PC-3 (cell line): ENCODE measurements at regions not wholly inside any gene's neighbourhood (a gene's known extent, or its start where the extent isn't known, plus 50 kb on each side); places are given as distances from the start of the nearest gene placed in this dataset.

Experiments used
- ATAC-seq: fragments of 200-7000 bp; cut with Tn5 transposase; 2 replicates; pipeline ENCODE4 v1.9.1; 2020; ENCODE audit warnings: mild to moderate bottlenecking, moderate library complexity
- BruUV-seq: library from RNA; stranded (reverse); fragments of 400-500 nt; replicated peaks from 2 replicates; lab custom pipeline; 2021; lab: Mats Ljungman, UMichigan
- CTCF ChIA-PET: fragments of 300-600 bp; sonication (Branson Sonifier 250); formaldehyde crosslinking; loops from one replicate; lab custom pipeline; 2022; ENCODE audit warnings: antibody characterized with exemption; lab: Charles Lee
- POLR2A ChIA-PET: fragments of 300-600 bp; sonication (Branson Sonifier 250); formaldehyde crosslinking; loops from one replicate; lab custom pipeline; 2022; ENCODE audit warnings: antibody characterized with exemption; ENCODE audit not compliant: unreplicated experiment; lab: Charles Lee
- DNase-seq: peaks from one replicate; pipeline ENCODE4 v3.0.0-alpha.2; 2015
- H2AFZ ChIP-seq: fragments of 300-600 bp; sonication (generic); 2 replicates; pipeline ENCODE4 v1.6.0; 2016; ENCODE audit warnings: antibody characterized with exemption, low read length
- H3F3A ChIP-seq: fragments of 300-600 bp; sonication (generic); one replicate; pipeline ENCODE4 v1.6.0; 2017; ENCODE audit warnings: antibody characterized with exemption, low read length, control low read depth, mild to moderate bottlenecking; ENCODE audit not compliant: unreplicated experiment
- H3K27ac ChIP-seq: fragments of 300-600 bp; sonication (generic); 2 replicates; pipeline ENCODE4 v1.5.1; 2016; ENCODE audit warnings: mild to moderate bottlenecking, low read length
- H3K27me3 ChIP-seq: fragments of 300-600 bp; sonication (generic); 2 replicates; pipeline ENCODE4 v1.6.1; 2016; ENCODE audit warnings: low read length, mixed read lengths
- H3K36me3 ChIP-seq: fragments of 300-600 bp; sonication (generic); 2 replicates; pipeline ENCODE4 v1.6.1; 2016; ENCODE audit warnings: low read depth, mixed run types, low read length, mixed read lengths
- H3K4me1 ChIP-seq: fragments of 300-600 bp; sonication (generic); 2 replicates; pipeline ENCODE4 v1.5.1; 2016; ENCODE audit warnings: low read length; ENCODE audit not compliant: insufficient read depth
- H3K4me2 ChIP-seq: fragments of 300-600 bp; sonication (generic); 2 replicates; pipeline ENCODE4 v1.6.0; 2016; ENCODE audit warnings: low read length
- H3K4me3 ChIP-seq: fragments of 300-600 bp; sonication (generic); 2 replicates; pipeline ENCODE4 v1.5.1; 2016; ENCODE audit warnings: mild to moderate bottlenecking, low read length, mixed read lengths
- H3K79me2 ChIP-seq: fragments of 300-600 bp; sonication (generic); 2 replicates; pipeline ENCODE4 v1.6.1; 2017; ENCODE audit warnings: low read length, mixed read lengths
- H3K9ac ChIP-seq: fragments of 300-600 bp; sonication (generic); 2 replicates; pipeline ENCODE4 v1.6.0; 2016; ENCODE audit warnings: mild to moderate bottlenecking, low read length
- H3K9me2 ChIP-seq: fragments of 300-600 bp; sonication (generic); replicated peaks from 2 replicates; pipeline ENCODE4 v1.6.1; 2016; ENCODE audit warnings: mixed run types, low read length, mixed read lengths
- H3K9me3 ChIP-seq: fragments of 300-600 bp; sonication (generic); 2 replicates; pipeline ENCODE4 v1.6.1; 2016; ENCODE audit warnings: low read length, mixed read lengths
- H4K20me1 ChIP-seq: fragments of 300-600 bp; sonication (generic); 2 replicates; pipeline ENCODE4 v1.6.1; 2016; ENCODE audit warnings: low read length, mixed read lengths
- CTCF ChIP-seq: fragments of 300-600 bp; sonication (generic); conservative IDR thresholded peaks from 2 replicates; pipeline ENCODE4 v1.5.1; 2017; ENCODE audit warnings: antibody characterized with exemption, low read depth, mild to moderate bottlenecking, low read length
- EZH2 ChIP-seq: fragments of 300-600 bp; sonication (generic); IDR thresholded peaks from one replicate; pipeline ENCODE4 v1.6.1; 2017; ENCODE audit warnings: antibody characterized with exemption, mild to moderate bottlenecking, low read length; ENCODE audit not compliant: unreplicated experiment
- EZH2phosphoT487 ChIP-seq: fragments of 300-600 bp; sonication (generic); IDR thresholded peaks from 2 replicates; pipeline ENCODE4 v1.6.1; 2018; ENCODE audit warnings: mild to moderate bottlenecking, antibody characterized with exemption, low read length, borderline replicate concordance
- intact Hi-C: fragments of 100-400 bp; cut with micrococcal nuclease; formaldehyde crosslinking; loops from 2 replicates; pipeline ENCODE4 v1.9.0; 2023

DNA sequence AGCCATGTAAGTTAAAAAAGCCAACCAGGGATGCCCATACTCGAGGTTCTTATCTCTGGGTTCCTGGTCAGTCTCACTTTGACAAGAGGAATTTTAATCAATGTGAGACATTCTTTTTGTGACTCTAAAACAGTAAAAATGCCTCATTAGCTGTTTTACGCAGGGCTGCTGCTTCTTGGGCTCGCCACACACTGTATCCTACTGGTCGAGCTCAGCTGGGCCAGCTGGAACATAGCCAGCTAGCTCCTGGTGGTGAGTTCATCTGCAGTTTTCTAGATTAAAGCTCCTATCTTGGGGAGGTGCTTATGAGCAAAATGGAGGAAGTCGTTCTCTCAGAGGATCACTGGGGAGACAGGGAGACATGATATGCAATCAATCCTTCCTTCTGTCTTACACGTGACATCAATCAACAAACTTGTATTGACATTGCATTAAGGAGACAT, 55.9 kb upstream of the LEF1 start:
- no peak for TF ChIP-seq EZH2phosphoT487
- Histone ChIP-seq H3K27me3 (no peaks in the 10 kb centered on the region), H3K4me2 (no peak overlapping the region), H4K20me1 (no peaks in the 10 kb centered on the region), H3F3A (no peaks in the 10 kb centered on the region), H3K9me3 (no peaks in the 10 kb centered on the region), H3K27ac (no peak overlapping the region), H3K9me2 (no peaks in the 10 kb centered on the region), H3K4me3 (no peak overlapping the region), H3K79me2 (no peaks in the 10 kb centered on the region), H2AFZ (no peak overlapping the region), H3K9ac (no peak overlapping the region), H3K4me1 (no peaks in the 10 kb centered on the region), H3K36me3 (no peaks in the 10 kb centered on the region)
- no TSS peak for BruUV-seq
- DNase-seq (no peak), ATAC-seq (no peak)
- CTCF ChIA-PET = no interaction called here
- intact Hi-C loops = no loop called here
- POLR2A ChIA-PET = no interaction called here

DNA sequence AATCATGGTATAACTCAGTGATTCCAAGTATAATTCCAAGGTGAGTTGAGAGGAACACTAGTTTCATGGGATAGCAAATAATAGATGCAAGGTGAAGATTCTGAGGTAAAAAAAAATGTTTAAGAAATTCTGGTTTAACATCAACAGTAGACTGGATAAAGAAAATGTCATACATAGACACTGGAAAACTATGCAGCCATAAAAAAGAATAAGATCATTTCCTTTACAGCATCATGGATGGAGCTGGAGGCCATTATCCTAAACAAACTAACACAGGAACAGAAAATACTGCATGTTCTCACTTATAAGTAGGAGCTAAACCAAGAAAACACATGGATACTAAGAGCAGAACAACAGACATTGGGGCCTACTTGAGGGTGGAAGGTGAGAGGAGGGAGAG, 54.6 kb upstream of the LEF1 start:
- H3K27me3 ChIP-seq = no peaks in the 10 kb centered on the region
- CTCF ChIA-PET = no interaction called here
- H3K9me2 ChIP-seq = no peaks in the 10 kb centered on the region
- no peaks in the 10 kb centered on the region for H3F3A ChIP-seq
- no peak overlapping the region for H3K4me2 ChIP-seq
- no peaks in the 10 kb centered on the region for H3K79me2 ChIP-seq
- no peaks in the 10 kb centered on the region for H3K4me1 ChIP-seq
- intact Hi-C loops = no loop called here
- ATAC-seq = no peak
- no peak overlapping the region for H3K9ac ChIP-seq
- TF ChIP-seq EZH2phosphoT487 = no peak
- TF ChIP-seq EZH2 = no peak
- no peak for TF ChIP-seq CTCF
- H3K4me3 ChIP-seq = no peak overlapping the region
- no peak overlapping the region for H3K27ac ChIP-seq
- no peaks in the 10 kb centered on the region for H3K36me3 ChIP-seq
- BruUV-seq = no TSS peak
- DNase-seq = no peak
- no peaks in the 10 kb centered on the region for H4K20me1 ChIP-seq
- no peak overlapping the region for H2AFZ ChIP-seq
- POLR2A ChIA-PET = no interaction called here
- no peaks in the 10 kb centered on the region for H3K9me3 ChIP-seq

DNA sequence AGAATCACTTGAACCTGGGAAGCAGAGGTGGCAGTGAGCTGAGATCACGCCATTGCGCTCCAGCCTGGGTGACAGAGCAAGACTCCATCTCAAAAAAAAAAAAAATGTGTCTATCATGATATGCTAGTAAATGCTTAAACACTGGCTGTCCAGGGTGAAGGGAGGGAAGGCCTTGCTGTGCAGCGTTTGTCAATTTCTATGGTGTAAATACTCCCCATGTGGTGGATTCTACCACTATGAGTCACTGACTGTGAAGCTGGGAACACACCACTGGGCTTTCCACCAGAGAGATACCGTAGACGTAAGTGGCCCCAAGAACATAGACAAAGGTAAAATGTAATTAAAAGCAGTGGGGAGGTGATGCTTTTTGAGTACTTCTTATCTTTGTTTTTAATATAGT, 51.3 kb upstream of the LEF1 start:
- Histone ChIP-seq H3K4me2 (no peak overlapping the region), H3K4me3 (no peak overlapping the region), H2AFZ (no peak overlapping the region), H4K20me1 (no peaks in the 10 kb centered on the region), H3K9me2 (no peaks in the 10 kb centered on the region), H3K27ac (no peak overlapping the region), H3F3A (no peaks in the 10 kb centered on the region), H3K4me1 (no peaks in the 10 kb centered on the region), H3K9me3 (no peaks in the 10 kb centered on the region), H3K27me3 (no peaks in the 10 kb centered on the region), H3K36me3 (no peaks in the 10 kb centered on the region), H3K9ac (no peak overlapping the region), H3K79me2 (no peaks in the 10 kb centered on the region)
- ATAC-seq (no peak), DNase-seq (no peak)
- intact Hi-C loops = no loop called here
- POLR2A ChIA-PET = no interaction called here
- TF ChIP-seq CTCF = no peak
- BruUV-seq = no TSS peak
- CTCF ChIA-PET = no interaction called here
